SK-N-SH (cell line): ENCODE measurements at regions not wholly inside any gene's neighbourhood (a gene's known extent, or its start where the extent isn't known, plus 50 kb on each side); places are given as distances from the start of the nearest gene placed in this dataset.

Experiments
- CTCF ChIP-seq: fragments of 200-600 bp; sonication (generic); IDR thresholded peaks from 2 replicates; pipeline ENCODE4 v1.6.1; 2017; ENCODE audit warnings: antibody characterized with exemption, mild to moderate bottlenecking, moderate library complexity
- ELF1 ChIP-seq: IDR thresholded peaks from 2 replicates; pipeline ENCODE4 v1.4.0; 2012
- GABPA ChIP-seq: IDR thresholded peaks from 2 replicates; pipeline ENCODE4 v1.4.0; 2012; ENCODE audit warnings: low read depth, mild to moderate bottlenecking
- MAX ChIP-seq: IDR thresholded peaks from 2 replicates; pipeline ENCODE4 v1.4.0; 2012; ENCODE audit warnings: low read depth
- POLR2AphosphoS5 ChIP-seq: IDR thresholded peaks from 2 replicates; pipeline ENCODE4 v1.6.1; 2012; ENCODE audit warnings: low read depth, low read length
- RAD21 ChIP-seq: IDR thresholded peaks from 2 replicates; pipeline ENCODE4 v1.6.1; 2012; ENCODE audit warnings: mild to moderate bottlenecking, low read length
- RCOR1 ChIP-seq: fragments of 150-350 bp; IDR thresholded peaks from 2 replicates; pipeline ENCODE4 v1.6.1; 2017; ENCODE audit warnings: antibody characterized with exemption, low read length
- SIN3A ChIP-seq: IDR thresholded peaks from 2 replicates; pipeline ENCODE4 v1.6.1; 2012; ENCODE audit warnings: low read depth, mild to moderate bottlenecking, low read length, moderate library complexity, borderline replicate concordance
- SMC3 ChIP-seq: IDR thresholded peaks from 2 replicates; pipeline ENCODE4 v1.6.1; 2012; ENCODE audit warnings: low read depth, low read length, improper control_type of control experiment
- TCF12 ChIP-seq: IDR thresholded peaks from 2 replicates; pipeline ENCODE4 v1.4.0; 2012
- YY1 ChIP-seq: IDR thresholded peaks from 2 replicates; pipeline ENCODE4 v1.4.0; 2012; ENCODE audit warnings: low read depth, mild to moderate bottlenecking

GRCh38 chr4:60581919-60582536 is 618.1 kb upstream of the ADGRL3 start:
- no peak for TF ChIP-seq CTCF
- TF ChIP-seq SMC3, result no peak
- TF ChIP-seq POLR2AphosphoS5, result no peak
- no peak for TF ChIP-seq MAX
- TF ChIP-seq TCF12, result no peak
- TF ChIP-seq GABPA, result no peak
- no peak for TF ChIP-seq YY1
- TF ChIP-seq RCOR1, result no peak
- TF ChIP-seq RAD21, result no peak
- TF ChIP-seq ELF1, result no peak
- TF ChIP-seq SIN3A, result no peak
